Endothelial cell of umbilical vein (primary cell): ENCODE measurements at regions not wholly inside any gene's neighbourhood (a gene's known extent, or its start where the extent isn't known, plus 50 kb on each side); places are given as distances from the start of the nearest gene placed in this dataset.

Source experiments
- EZH2 ChIP-seq: IDR thresholded peaks from 2 replicates; pipeline ENCODE4 v1.6.1; 2012; ENCODE audit warnings: borderline replicate concordance, low read depth, mild to moderate bottlenecking, moderate library complexity, low read length, inconsistent platforms; ENCODE audit not compliant: severe bottlenecking
- FOS ChIP-seq: IDR thresholded peaks from 2 replicates; pipeline ENCODE4 v1.6.1; 2011; ENCODE audit warnings: mild to moderate bottlenecking, low read length, moderate library complexity, borderline replicate concordance; ENCODE audit not compliant: insufficient read depth
- GATA2 ChIP-seq: IDR thresholded peaks from 2 replicates; pipeline ENCODE4 v1.7.0; 2011; ENCODE audit warnings: low read depth, mild to moderate bottlenecking, moderate library complexity, mixed read lengths, low read length; ENCODE audit not compliant: insufficient read length, insufficient read depth
- JUN ChIP-seq: IDR thresholded peaks from 2 replicates; pipeline ENCODE4 v1.6.1; 2011; ENCODE audit warnings: borderline replicate concordance, low read depth; ENCODE audit not compliant: insufficient read length, insufficient read depth
- MYC ChIP-seq: IDR thresholded peaks from one replicate; pipeline ENCODE4 v1.6.1; 2011; ENCODE audit warnings: mild to moderate bottlenecking, low read depth, low read length
- POLR2A ChIP-seq: IDR thresholded peaks from 2 replicates; pipeline ENCODE4 v1.6.1; 2012; ENCODE audit warnings: low read depth, mild to moderate bottlenecking, control low read depth, low read length
- POLR2AphosphoS5 ChIP-seq: IDR thresholded peaks from 2 replicates; pipeline ENCODE4 v1.6.1; 2012; ENCODE audit warnings: low read depth, mild to moderate bottlenecking, control low read depth, low read length, moderate library complexity; ENCODE audit not compliant: insufficient read depth
- TF ChIP-seq, protein P1 (sequence below), 2 donors: IDR thresholded peaks; 1 replicate in 1 of 2; 2 replicates in 1 of 2; pipeline ENCODE4 v1.5.1; 2011; ENCODE audit warnings: low read length in 2 of 2, mild to moderate bottlenecking in 2 of 2, moderate library complexity in 2 of 2, control low read depth in 1 of 2, inconsistent platforms in 1 of 2, low read depth in 1 of 2; ENCODE audit not compliant: insufficient read depth in 1 of 2; ENCODE audit errors: extremely low read depth in 1 of 2
- TF ChIP-seq, protein P2 (sequence below): IDR thresholded peaks from 2 replicates; pipeline ENCODE4 v1.6.1; 2011; ENCODE audit not compliant: insufficient read depth, insufficient read length

GRCh38 chr12:124144531-124145194, 150.2 kb upstream of the RFLNA start:
- TF ChIP-seq POLR2AphosphoS5 (no peak), POLR2A (no peak), EZH2 (no peak), JUN (no peak), MYC (no peak), FOS (no peak), GATA2 (no peak)
- TF ChIP-seq, protein P1, sequence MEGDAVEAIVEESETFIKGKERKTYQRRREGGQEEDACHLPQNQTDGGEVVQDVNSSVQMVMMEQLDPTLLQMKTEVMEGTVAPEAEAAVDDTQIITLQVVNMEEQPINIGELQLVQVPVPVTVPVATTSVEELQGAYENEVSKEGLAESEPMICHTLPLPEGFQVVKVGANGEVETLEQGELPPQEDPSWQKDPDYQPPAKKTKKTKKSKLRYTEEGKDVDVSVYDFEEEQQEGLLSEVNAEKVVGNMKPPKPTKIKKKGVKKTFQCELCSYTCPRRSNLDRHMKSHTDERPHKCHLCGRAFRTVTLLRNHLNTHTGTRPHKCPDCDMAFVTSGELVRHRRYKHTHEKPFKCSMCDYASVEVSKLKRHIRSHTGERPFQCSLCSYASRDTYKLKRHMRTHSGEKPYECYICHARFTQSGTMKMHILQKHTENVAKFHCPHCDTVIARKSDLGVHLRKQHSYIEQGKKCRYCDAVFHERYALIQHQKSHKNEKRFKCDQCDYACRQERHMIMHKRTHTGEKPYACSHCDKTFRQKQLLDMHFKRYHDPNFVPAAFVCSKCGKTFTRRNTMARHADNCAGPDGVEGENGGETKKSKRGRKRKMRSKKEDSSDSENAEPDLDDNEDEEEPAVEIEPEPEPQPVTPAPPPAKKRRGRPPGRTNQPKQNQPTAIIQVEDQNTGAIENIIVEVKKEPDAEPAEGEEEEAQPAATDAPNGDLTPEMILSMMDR (IDR thresholded peaks at IDR 0.05; ENCODE audit: extremely low read depth in 1 of 2, insufficient read depth in 1 of 2, low read depth in 1 of 2, low read length in 2 of 2), result no peak
- TF ChIP-seq, protein P2, sequence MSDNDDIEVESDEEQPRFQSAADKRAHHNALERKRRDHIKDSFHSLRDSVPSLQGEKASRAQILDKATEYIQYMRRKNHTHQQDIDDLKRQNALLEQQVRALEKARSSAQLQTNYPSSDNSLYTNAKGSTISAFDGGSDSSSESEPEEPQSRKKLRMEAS, result no peak
